Breast epithelium (tissue), 3 donors: ENCODE measurements at regions not wholly inside any gene's neighbourhood (a gene's known extent, or its start where the extent isn't known, plus 50 kb on each side); places are given as distances from the start of the nearest gene placed in this dataset.

Experiments
- POLR2AphosphoS5 ChIP-seq, 3 donors: sonication (generic); formaldehyde crosslinking; IDR thresholded peaks; one replicate each; pipeline ENCODE4 v1.6.1; 2017; ENCODE audit warnings: antibody characterized with exemption in 3 of 3
- TF ChIP-seq, protein P1 (sequence below), 3 donors: fragments of 450-650 bp; IDR thresholded peaks; one replicate each; pipeline ENCODE4 v1.5.1; 2016 to 2017; ENCODE audit warnings: antibody characterized with exemption in 3 of 3, mild to moderate bottlenecking in 3 of 3, moderate library complexity in 3 of 3

GRCh38 chr4:96766359-96766758, 926.5 kb downstream of the PDHA2 start:
- TF ChIP-seq, protein P1, sequence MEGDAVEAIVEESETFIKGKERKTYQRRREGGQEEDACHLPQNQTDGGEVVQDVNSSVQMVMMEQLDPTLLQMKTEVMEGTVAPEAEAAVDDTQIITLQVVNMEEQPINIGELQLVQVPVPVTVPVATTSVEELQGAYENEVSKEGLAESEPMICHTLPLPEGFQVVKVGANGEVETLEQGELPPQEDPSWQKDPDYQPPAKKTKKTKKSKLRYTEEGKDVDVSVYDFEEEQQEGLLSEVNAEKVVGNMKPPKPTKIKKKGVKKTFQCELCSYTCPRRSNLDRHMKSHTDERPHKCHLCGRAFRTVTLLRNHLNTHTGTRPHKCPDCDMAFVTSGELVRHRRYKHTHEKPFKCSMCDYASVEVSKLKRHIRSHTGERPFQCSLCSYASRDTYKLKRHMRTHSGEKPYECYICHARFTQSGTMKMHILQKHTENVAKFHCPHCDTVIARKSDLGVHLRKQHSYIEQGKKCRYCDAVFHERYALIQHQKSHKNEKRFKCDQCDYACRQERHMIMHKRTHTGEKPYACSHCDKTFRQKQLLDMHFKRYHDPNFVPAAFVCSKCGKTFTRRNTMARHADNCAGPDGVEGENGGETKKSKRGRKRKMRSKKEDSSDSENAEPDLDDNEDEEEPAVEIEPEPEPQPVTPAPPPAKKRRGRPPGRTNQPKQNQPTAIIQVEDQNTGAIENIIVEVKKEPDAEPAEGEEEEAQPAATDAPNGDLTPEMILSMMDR (IDR thresholded peaks at IDR 0.05), result no peak
- TF ChIP-seq POLR2AphosphoS5 (IDR thresholded peaks at IDR 0.05), result no peak
